ENCODE measurements at regions not wholly inside any gene's neighbourhood (a gene's known extent, or its start where the extent isn't known, plus 50 kb on each side); places are given as distances from the start of the nearest gene placed in this dataset.

- no peak for TF ChIP-seq CTCF (IDR thresholded peaks at IDR 0.05; ENCODE audit: insufficient read depth, low read length, poor library complexity, severe bottlenecking)
- no peak for TF ChIP-seq EZH2phosphoT487 (conservative IDR thresholded peaks at IDR 0.05; ENCODE audit: low read length)
Observed at GRCh38 chr7:86574006-86574405, 69.7 kb upstream of the GRM3 start.

Data from SU-DHL-6 (cell line).